MM.1S (cell line): ENCODE measurements at regions not wholly inside any gene's neighbourhood (a gene's known extent, or its start where the extent isn't known, plus 50 kb on each side); places are given as distances from the start of the nearest gene placed in this dataset.

ENCODE experiments used
- DNase-seq: peaks from one replicate; pipeline ENCODE4 v3.0.0-alpha.2; 2015
- H2AFZ ChIP-seq: fragments of 300-600 bp; sonication (generic); 2 replicates; pipeline ENCODE4 v1.6.0; 2016; ENCODE audit warnings: antibody characterized with exemption, low read length
- H3F3A ChIP-seq: fragments of 300-600 bp; sonication (generic); 2 replicates; pipeline ENCODE4 v1.6.1; 2016; ENCODE audit warnings: mild to moderate bottlenecking, antibody characterized with exemption, low read length, moderate library complexity, mixed read lengths; ENCODE audit not compliant: insufficient read depth
- H3K27ac ChIP-seq: fragments of 300-600 bp; sonication (generic); 2 replicates; pipeline ENCODE4 v1.5.1; 2016; ENCODE audit warnings: mild to moderate bottlenecking, low read length
- H3K27me3 ChIP-seq: fragments of 300-600 bp; sonication (generic); replicated peaks from 2 replicates; pipeline ENCODE4 v1.6.0; 2016; ENCODE audit warnings: low read length; ENCODE audit not compliant: insufficient read depth
- H3K36me3 ChIP-seq: fragments of 300-600 bp; sonication (generic); replicated peaks from 2 replicates; pipeline ENCODE4 v1.6.1; 2016; ENCODE audit warnings: mild to moderate bottlenecking, low read length, mixed read lengths; ENCODE audit not compliant: insufficient read depth
- H3K4me1 ChIP-seq: fragments of 300-600 bp; sonication (generic); 2 replicates; pipeline ENCODE4 v1.6.1; 2016; ENCODE audit warnings: low read length, mixed read lengths
- H3K4me2 ChIP-seq: fragments of 300-600 bp; sonication (generic); 2 replicates; pipeline ENCODE4 v1.6.0; 2016; ENCODE audit warnings: low read depth, low read length
- H3K4me3 ChIP-seq: fragments of 300-600 bp; sonication (generic); 2 replicates; pipeline ENCODE4 v1.5.1; 2016; ENCODE audit warnings: low read length, mixed read lengths
- H3K79me2 ChIP-seq: fragments of 300-600 bp; sonication (generic); 2 replicates; pipeline ENCODE4 v1.6.1; 2016; ENCODE audit warnings: mixed run types, low read length, mixed read lengths
- H3K9ac ChIP-seq: fragments of 300-600 bp; sonication (generic); 2 replicates; pipeline ENCODE4 v1.6.1; 2016; ENCODE audit warnings: low read length, mixed read lengths
- H3K9me2 ChIP-seq: fragments of 300-600 bp; sonication (generic); replicated peaks from 2 replicates; pipeline ENCODE4 v1.6.1; 2016; ENCODE audit warnings: mild to moderate bottlenecking, low read length, mixed read lengths; ENCODE audit not compliant: insufficient read depth
- H3K9me3 ChIP-seq: fragments of 300-600 bp; sonication (generic); replicated peaks from 2 replicates; pipeline ENCODE4 v1.6.1; 2016; ENCODE audit warnings: mild to moderate bottlenecking, low read length, mixed read lengths; ENCODE audit not compliant: insufficient read depth
- H4K20me1 ChIP-seq: fragments of 300-600 bp; sonication (generic); 2 replicates; pipeline ENCODE4 v1.6.1; 2016; ENCODE audit warnings: mild to moderate bottlenecking, low read length, moderate library complexity, mixed read lengths; ENCODE audit not compliant: insufficient read depth
- EZH2 ChIP-seq: fragments of 300-600 bp; sonication (generic); optimal IDR thresholded peaks from 2 replicates; pipeline ENCODE3; 2017; ENCODE audit warnings: low read depth, mild to moderate bottlenecking, antibody characterized with exemption, low read length, mixed read lengths
- EZH2phosphoT487 ChIP-seq: fragments of 300-600 bp; sonication (generic); IDR thresholded peaks from 2 replicates; pipeline ENCODE4 v1.6.1; 2018; ENCODE audit warnings: antibody characterized with exemption, low read length
- TF ChIP-seq, protein P1 (sequence below): fragments of 300-600 bp; sonication (generic); IDR thresholded peaks from 2 replicates; pipeline ENCODE4 v1.5.1; 2016; ENCODE audit warnings: antibody characterized with exemption, low read length, mixed read lengths

DNA sequence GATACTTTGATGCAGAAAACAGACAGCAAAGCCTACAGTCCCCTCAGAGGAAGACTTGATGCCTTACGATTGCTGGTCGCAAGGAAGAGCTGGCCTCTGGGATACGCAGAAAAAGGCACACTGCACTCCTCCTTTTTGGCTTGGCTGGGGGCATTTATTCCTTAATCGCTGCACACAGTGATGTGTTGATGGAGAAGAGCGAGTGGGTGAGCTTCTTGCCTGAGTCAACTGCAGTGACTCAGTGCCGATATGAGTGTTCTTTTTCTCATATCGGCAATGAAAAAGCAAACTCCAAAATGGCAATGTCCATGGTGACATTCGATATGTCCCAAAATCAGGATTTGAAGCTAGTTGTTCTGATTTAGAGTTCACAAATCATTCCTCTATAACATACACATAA is 794.8 kb downstream of the HACE1 start:
- no peaks in the 10 kb centered on the region for H3K79me2 ChIP-seq
- no peak overlapping the region for H2AFZ ChIP-seq
- H3K9me3 ChIP-seq, result no peaks in the 10 kb centered on the region
- no peaks in the 10 kb centered on the region for H3K36me3 ChIP-seq
- no peaks in the 10 kb centered on the region for H4K20me1 ChIP-seq
- H3K27me3 ChIP-seq, result no peaks in the 10 kb centered on the region
- no peaks in the 10 kb centered on the region for H3K4me1 ChIP-seq
- H3K27ac ChIP-seq, result no peak overlapping the region
- no peaks in the 10 kb centered on the region for H3K9me2 ChIP-seq
- H3K4me2 ChIP-seq, result no peak overlapping the region
- no peak overlapping the region for H3K4me3 ChIP-seq
- no peaks in the 10 kb centered on the region for H3F3A ChIP-seq
- TF ChIP-seq EZH2, result no peak
- TF ChIP-seq, protein P1, sequence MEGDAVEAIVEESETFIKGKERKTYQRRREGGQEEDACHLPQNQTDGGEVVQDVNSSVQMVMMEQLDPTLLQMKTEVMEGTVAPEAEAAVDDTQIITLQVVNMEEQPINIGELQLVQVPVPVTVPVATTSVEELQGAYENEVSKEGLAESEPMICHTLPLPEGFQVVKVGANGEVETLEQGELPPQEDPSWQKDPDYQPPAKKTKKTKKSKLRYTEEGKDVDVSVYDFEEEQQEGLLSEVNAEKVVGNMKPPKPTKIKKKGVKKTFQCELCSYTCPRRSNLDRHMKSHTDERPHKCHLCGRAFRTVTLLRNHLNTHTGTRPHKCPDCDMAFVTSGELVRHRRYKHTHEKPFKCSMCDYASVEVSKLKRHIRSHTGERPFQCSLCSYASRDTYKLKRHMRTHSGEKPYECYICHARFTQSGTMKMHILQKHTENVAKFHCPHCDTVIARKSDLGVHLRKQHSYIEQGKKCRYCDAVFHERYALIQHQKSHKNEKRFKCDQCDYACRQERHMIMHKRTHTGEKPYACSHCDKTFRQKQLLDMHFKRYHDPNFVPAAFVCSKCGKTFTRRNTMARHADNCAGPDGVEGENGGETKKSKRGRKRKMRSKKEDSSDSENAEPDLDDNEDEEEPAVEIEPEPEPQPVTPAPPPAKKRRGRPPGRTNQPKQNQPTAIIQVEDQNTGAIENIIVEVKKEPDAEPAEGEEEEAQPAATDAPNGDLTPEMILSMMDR, result no peak
- no peak for TF ChIP-seq EZH2phosphoT487
- no peak overlapping the region for H3K9ac ChIP-seq
- DNase-seq, result no peak

DNA sequence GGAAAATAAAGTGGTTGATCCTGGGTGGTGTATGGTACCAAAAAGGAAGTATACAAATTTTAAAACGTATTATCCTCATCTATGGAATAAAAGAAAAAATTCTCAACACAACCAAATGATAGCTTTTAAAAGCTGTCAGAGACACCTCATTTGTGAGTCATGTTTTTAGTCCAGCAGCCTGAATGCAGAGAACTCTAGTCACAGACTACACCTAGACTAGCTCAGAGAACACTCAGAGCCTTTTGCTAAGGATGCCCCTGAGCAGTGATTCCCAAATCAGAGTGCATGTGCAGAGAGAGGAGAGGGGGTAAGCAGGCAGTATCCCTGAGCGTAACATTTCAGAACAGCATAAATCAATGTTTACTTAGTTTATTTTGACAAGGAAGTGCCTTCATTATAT is 809.3 kb downstream of the HACE1 start:
- Histone ChIP-seq H3K27me3 (no peaks in the 10 kb centered on the region), H3F3A (no peaks in the 10 kb centered on the region)

DNA sequence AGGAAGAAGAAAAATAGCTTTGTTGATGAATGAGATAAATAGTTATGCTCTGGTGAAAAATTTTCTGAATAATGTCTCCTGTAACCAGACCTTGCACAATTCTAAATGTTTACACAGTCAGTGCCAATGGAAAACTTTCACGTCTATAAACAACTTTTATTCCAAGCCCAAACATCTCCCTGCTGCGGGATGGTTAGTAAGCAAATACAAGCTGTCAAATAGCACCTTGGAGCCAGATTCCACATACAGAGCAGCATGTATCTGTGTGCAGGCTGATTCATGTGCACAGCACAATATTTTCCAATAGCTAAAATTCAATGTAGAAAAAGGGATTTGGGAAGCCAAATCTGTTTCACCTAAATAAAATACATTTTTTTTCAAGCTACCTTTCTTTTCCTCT is 813.3 kb downstream of the HACE1 start:
- no peak for DNase-seq
- H3K9ac ChIP-seq, result no peak overlapping the region
- TF ChIP-seq, protein P1, result no peak
- TF ChIP-seq EZH2 (no peak), EZH2phosphoT487 (no peak)

More for the DNA sequence above, 809.3 kb downstream of the HACE1 start:
- Histone ChIP-seq H3K4me3 (no peak overlapping the region), H3K27ac (no peak overlapping the region), H3K36me3 (no peaks in the 10 kb centered on the region), H3K9ac (no peak overlapping the region), H3K9me3 (no peaks in the 10 kb centered on the region), H3K4me1 (no peaks in the 10 kb centered on the region), H4K20me1 (no peaks in the 10 kb centered on the region), H3K79me2 (no peaks in the 10 kb centered on the region), H2AFZ (no peak overlapping the region), H3K9me2 (no peaks in the 10 kb centered on the region), H3K4me2 (no peak overlapping the region)
- DNase-seq, result no peak
- TF ChIP-seq, protein P1, result no peak
- TF ChIP-seq EZH2phosphoT487, result no peak
- TF ChIP-seq EZH2, result no peak

More for the DNA sequence above, 813.3 kb downstream of the HACE1 start:
- no peaks in the 10 kb centered on the region for H3K9me3 ChIP-seq
- H3K4me2 ChIP-seq, result no peak overlapping the region
- H3K9me2 ChIP-seq, result no peaks in the 10 kb centered on the region
- no peak overlapping the region for H3K4me3 ChIP-seq
- H3F3A ChIP-seq, result no peaks in the 10 kb centered on the region
- H2AFZ ChIP-seq, result no peak overlapping the region
- no peaks in the 10 kb centered on the region for H3K27me3 ChIP-seq
- no peaks in the 10 kb centered on the region for H3K79me2 ChIP-seq
- no peaks in the 10 kb centered on the region for H4K20me1 ChIP-seq
- no peaks in the 10 kb centered on the region for H3K36me3 ChIP-seq
- no peak overlapping the region for H3K27ac ChIP-seq
- no peaks in the 10 kb centered on the region for H3K4me1 ChIP-seq
